HCT116 (cell line): ENCODE measurements at regions not wholly inside any gene's neighbourhood (a gene's known extent, or its start where the extent isn't known, plus 50 kb on each side); places are given as distances from the start of the nearest gene placed in this dataset.

Experiments used
- CTCF ChIP-seq, 3 experiments: fragments of 200-600 bp in 1 of 3; sonication (generic) in 1 of 3; IDR thresholded peaks in 2 of 3; conservative IDR thresholded peaks in 1 of 3; 2 replicates each; pipeline ENCODE4 v1.5.1; 2012 to 2017; ENCODE audit warnings: low read depth in 2 of 3, low read length in 2 of 3, antibody characterized with exemption in 1 of 3, borderline replicate concordance in 1 of 3, control low read depth in 1 of 3, mild to moderate bottlenecking in 1 of 3, mixed read lengths in 1 of 3, mixed run types in 1 of 3, moderate library complexity in 1 of 3; ENCODE audit not compliant: insufficient read depth in 1 of 3
- SP1 ChIP-seq: IDR thresholded peaks from 2 replicates; pipeline ENCODE4 v1.6.1; 2012; ENCODE audit warnings: low read depth

DNA sequence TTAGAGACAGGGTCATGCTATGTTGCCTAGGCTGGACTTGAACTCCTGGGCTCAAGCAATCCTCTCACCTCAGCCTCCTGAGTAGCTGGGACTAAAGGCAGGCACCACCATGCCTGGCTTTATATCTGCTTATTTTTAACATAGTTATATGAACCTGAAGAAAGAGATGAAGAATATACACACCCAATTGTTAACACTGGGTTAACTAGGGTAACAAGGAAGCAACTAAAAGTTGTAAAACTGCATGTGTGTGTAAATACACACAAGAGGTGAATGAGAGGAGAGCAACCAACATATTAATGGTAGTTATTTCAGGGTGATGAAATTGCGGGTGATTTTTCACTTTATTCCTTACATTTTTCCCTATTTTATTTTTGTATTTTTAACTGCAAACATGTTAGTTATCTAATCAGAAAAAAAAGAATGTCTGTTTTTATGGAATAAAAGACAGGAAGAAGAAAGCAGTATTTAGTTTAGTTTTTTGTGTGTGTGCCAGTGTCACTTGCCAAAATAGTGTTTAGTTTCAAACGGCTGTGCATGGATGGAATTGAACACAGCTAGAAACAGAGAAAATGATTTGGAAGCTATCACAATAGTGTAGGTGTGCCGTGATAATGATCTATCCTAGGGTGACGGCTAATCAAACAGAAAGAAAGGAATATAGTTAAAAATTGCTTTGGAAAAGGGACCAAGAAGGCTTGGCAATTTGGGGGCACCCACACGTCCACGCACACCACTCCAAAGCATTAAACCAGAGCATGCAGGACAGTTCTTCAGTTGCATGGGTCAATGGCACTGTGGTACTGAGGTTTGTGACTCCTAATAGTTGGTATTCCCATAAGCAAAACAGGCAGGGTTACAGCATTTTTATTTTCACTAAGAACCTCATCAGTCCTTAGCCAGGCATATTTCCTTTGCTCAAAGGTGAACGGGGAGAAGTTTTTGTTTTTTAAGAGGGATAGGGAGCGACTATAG, 89.1 kb upstream of the KLHL13 start:
- TF ChIP-seq CTCF (IDR thresholded peaks at IDR 0.05 in 2 of 3, conservative IDR thresholded peaks at IDR 0.05 in 1 of 3; ENCODE audit: borderline replicate concordance in 1 of 3, insufficient read depth in 1 of 3, low read depth in 2 of 3, low read length in 2 of 3) (no peak), SP1 (no peak)
